CD4-positive, alpha-beta T cell (primary cell): ENCODE measurements at regions not wholly inside any gene's neighbourhood (a gene's known extent, or its start where the extent isn't known, plus 50 kb on each side); places are given as distances from the start of the nearest gene placed in this dataset.

ENCODE experiments used
- ATAC-seq: fragments of 200-7000 bp; cut with Tn5 transposase; one replicate; pipeline ENCODE4 v1.10.0; 2022; ENCODE audit warnings: mild to moderate bottlenecking; ENCODE audit not compliant: poor library complexity
- CTCF ChIA-PET: fragments of 350-600 bp; sonication (Branson Sonifier 250); formaldehyde crosslinking; loops from one replicate; lab custom pipeline; 2021; ENCODE audit warnings: antibody characterized with exemption, inconsistent platforms; lab: Charles Lee
- POLR2A ChIA-PET: fragments of 350-600 bp; sonication (Branson Sonifier 250); formaldehyde crosslinking; loops from one replicate; lab custom pipeline; 2021; ENCODE audit warnings: antibody characterized with exemption, inconsistent platforms; lab: Charles Lee
- DNase-seq, 14 experiments: peaks; one replicate each; pipeline ENCODE4 v3.0.0-alpha.2; 2013 to 2020; ENCODE audit warnings: mixed read lengths in 2 of 14
- H3K27ac ChIP-seq, 2 donors: one replicate each; pipeline versions ENCODE4 v1.5.1 to v1.7.0; 2013; ENCODE audit warnings: low read length in 2 of 2, low read depth in 1 of 2, mild to moderate bottlenecking in 1 of 2
- H3K27me3 ChIP-seq, 2 experiments: 1 replicate in 1 of 2; 2 replicates in 1 of 2; pipeline versions ENCODE4 v1.6.1 to v1.7.0; 2013; ENCODE audit warnings: low read length in 2 of 2, control low read depth in 1 of 2, mild to moderate bottlenecking in 1 of 2, moderate library complexity in 1 of 2; ENCODE audit not compliant: insufficient read depth in 2 of 2, control insufficient read depth in 1 of 2
- H3K36me3 ChIP-seq: one replicate; pipeline ENCODE4 v1.6.1; 2013; ENCODE audit warnings: low read length, control low read depth; ENCODE audit not compliant: insufficient read depth
- H3K4me1 ChIP-seq: one replicate; pipeline ENCODE4 v1.6.1; 2013; ENCODE audit warnings: low read length, control low read depth; ENCODE audit not compliant: insufficient read depth
- H3K4me3 ChIP-seq: one replicate; pipeline ENCODE4 v1.5.1; 2013; ENCODE audit warnings: mild to moderate bottlenecking, low read length, moderate library complexity
- H3K9me3 ChIP-seq, 2 experiments: 1 replicate in 1 of 2; 2 replicates in 1 of 2; pipeline versions ENCODE4 v1.6.1 to v1.7.0; 2013; ENCODE audit warnings: low read length in 2 of 2, mild to moderate bottlenecking in 2 of 2, control low read depth in 1 of 2, moderate library complexity in 1 of 2; ENCODE audit not compliant: control insufficient read depth in 1 of 2, insufficient read depth in 1 of 2
- H3K27ac Mint-ChIP-seq: one replicate; pipeline ENCODE4 v1.8.0; 2020; ENCODE audit warnings: mixed read lengths
- H3K27me3 Mint-ChIP-seq: one replicate; pipeline ENCODE4 v1.8.0; 2021; ENCODE audit warnings: mixed read lengths
- H3K36me3 Mint-ChIP-seq: one replicate; pipeline ENCODE4 v1.8.0; 2021; ENCODE audit warnings: low read depth, mixed read lengths
- H3K4me1 Mint-ChIP-seq: one replicate; pipeline ENCODE4 v1.8.0; 2021; ENCODE audit warnings: low read depth, mixed read lengths
- H3K4me3 Mint-ChIP-seq: one replicate; pipeline ENCODE4 v1.8.0; 2020; ENCODE audit warnings: mild to moderate bottlenecking, mixed read lengths
- H3K9me3 Mint-ChIP-seq: one replicate; pipeline ENCODE4 v1.8.0; 2020; ENCODE audit warnings: mixed read lengths
- CTCF ChIP-seq: fragments of 200-600 bp; IDR thresholded peaks from one replicate; pipeline ENCODE4 v1.8.0; 2022; ENCODE audit warnings: antibody characterized with exemption, mild to moderate bottlenecking
- intact Hi-C, 2 experiments: fragments of 100-400 bp; cut with DNase I in 1 of 2; cut with micrococcal nuclease in 1 of 2; formaldehyde crosslinking; loops; one replicate each; pipeline versions ENCODE4 v1.15.1 to v1.9.0; 2023 to 2025; cut with DNase I, micrococcal nuclease

DNA sequence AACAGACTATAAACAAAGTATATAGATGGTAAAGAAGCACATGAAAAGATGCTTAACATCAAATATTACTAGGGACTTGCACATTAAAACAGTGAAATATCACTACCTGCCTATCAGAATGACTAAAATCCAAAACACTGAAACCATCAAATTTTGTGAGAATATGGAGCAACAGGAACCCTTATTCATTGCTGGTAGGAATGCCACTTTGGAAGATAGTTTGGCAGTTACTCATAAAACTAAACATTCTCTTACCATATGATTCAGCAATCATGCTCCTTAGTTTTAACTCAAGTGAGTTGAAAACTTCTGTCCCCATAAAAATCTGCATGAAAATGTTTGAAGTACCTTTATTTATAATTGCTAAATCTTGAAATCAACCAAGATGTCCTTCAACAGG lies 297.6 kb downstream of the DAD1 start:
- no peaks in the 10 kb centered on the region for H3K36me3 ChIP-seq
- H3K4me1 ChIP-seq, result no peaks in the 10 kb centered on the region
- no peaks in the 10 kb centered on the region for H3K4me1 Mint-ChIP-seq
- intact Hi-C loops, result no loop called here
- CTCF ChIA-PET, result no interaction called here
- H3K9me3 Mint-ChIP-seq, result no peaks in the 10 kb centered on the region
- H3K36me3 Mint-ChIP-seq, result no peaks in the 10 kb centered on the region
- H3K4me3 Mint-ChIP-seq, result no peak overlapping the region
- no peak for DNase-seq
- H3K4me3 ChIP-seq, result no peak overlapping the region
- H3K27me3 ChIP-seq, result no peaks in the 10 kb centered on the region
- no peak for ATAC-seq
- no peaks in the 10 kb centered on the region for H3K9me3 ChIP-seq
- no peak overlapping the region for H3K27ac Mint-ChIP-seq
- H3K27me3 Mint-ChIP-seq, result no peaks in the 10 kb centered on the region
- no peak overlapping the region for H3K27ac ChIP-seq
- POLR2A ChIA-PET, result no interaction called here
- TF ChIP-seq CTCF, result no peak

GRCh38 chr14:22289570-22289969 lies 299.5 kb downstream of the DAD1 start:
- no peaks in the 10 kb centered on the region for H3K9me3 Mint-ChIP-seq
- intact Hi-C loops, result no loop called here
- Histone ChIP-seq H3K9me3 (no peaks in the 10 kb centered on the region), H3K27me3 (no peaks in the 10 kb centered on the region), H3K4me3 (no peak overlapping the region), H3K36me3 (no peaks in the 10 kb centered on the region), H3K27ac (no peak overlapping the region), H3K4me1 (no peaks in the 10 kb centered on the region)
- no peak for TF ChIP-seq CTCF
- ATAC-seq (no peak), DNase-seq (no peak)
- no peaks in the 10 kb centered on the region for H3K36me3 Mint-ChIP-seq
- POLR2A ChIA-PET, result no interaction called here
- CTCF ChIA-PET, result no interaction called here
- no peaks in the 10 kb centered on the region for H3K27me3 Mint-ChIP-seq
- H3K27ac Mint-ChIP-seq, result no peak overlapping the region
- H3K4me3 Mint-ChIP-seq, result no peak overlapping the region
- H3K4me1 Mint-ChIP-seq, result no peaks in the 10 kb centered on the region

- H3K9me3 ChIP-seq, result no peaks in the 10 kb centered on the region
- Mint-ChIP-seq H3K36me3 (no peaks in the 10 kb centered on the region), H3K4me1 (peaks cover 4% of the 10 kb centered on the region), H3K27me3 (no peaks in the 10 kb centered on the region), H3K27ac (no peak overlapping the region), H3K9me3 (no peaks in the 10 kb centered on the region), H3K4me3 (no peak overlapping the region)
- CTCF ChIA-PET, result interaction anchor here (0.6 kb wide), 1 partner anchor 378 kb away, joined by 3 read pairs; no protein-coding TSS in a partner anchor
- intact Hi-C loops, result no loop called here
- ATAC-seq, result no peak
- no peaks in the 10 kb centered on the region for H3K36me3 ChIP-seq
- POLR2A ChIA-PET, result no interaction called here
- H3K4me3 ChIP-seq, result no peak overlapping the region
- H3K4me1 ChIP-seq, result no peaks in the 10 kb centered on the region
- TF ChIP-seq CTCF, result no peak
- no peak overlapping the region for H3K27ac ChIP-seq
- DNase-seq, result no peak
- H3K27me3 ChIP-seq, result no peaks in the 10 kb centered on the region
Measured at GRCh38 chr14:22285991-22286390, 303.0 kb downstream of the DAD1 start.
